Breast epithelium (tissue), 3 donors: ENCODE measurements at regions not wholly inside any gene's neighbourhood (a gene's known extent, or its start where the extent isn't known, plus 50 kb on each side); places are given as distances from the start of the nearest gene placed in this dataset.

ENCODE experiments used
- CTCF ChIP-seq, 3 donors: fragments of 450-650 bp; IDR thresholded peaks; one replicate each; pipeline ENCODE4 v1.5.1; 2016 to 2017; ENCODE audit warnings: antibody characterized with exemption in 3 of 3, mild to moderate bottlenecking in 3 of 3, moderate library complexity in 3 of 3
- POLR2A ChIP-seq: fragments of 450-650 bp; IDR thresholded peaks from one replicate; pipeline ENCODE4 v1.6.1; 2016; ENCODE audit warnings: antibody characterized with exemption, mild to moderate bottlenecking, moderate library complexity
- POLR2AphosphoS5 ChIP-seq, 3 donors: sonication (generic); formaldehyde crosslinking; IDR thresholded peaks; one replicate each; pipeline ENCODE4 v1.6.1; 2017; ENCODE audit warnings: antibody characterized with exemption in 3 of 3

GRCh38 chr4:46554760-46555465 lies 165.0 kb upstream of the GABRA2 start:
- TF ChIP-seq POLR2A (no peak), CTCF (IDR thresholded peaks at IDR 0.05) (no peak), POLR2AphosphoS5 (IDR thresholded peaks at IDR 0.05) (no peak)
